GM12878 (cell line): ENCODE measurements at regions not wholly inside any gene's neighbourhood (a gene's known extent, or its start where the extent isn't known, plus 50 kb on each side); places are given as distances from the start of the nearest gene placed in this dataset.

Experiments used
- CREB1 ChIP-seq: IDR thresholded peaks from 2 replicates; pipeline ENCODE4 v1.6.1; 2012; ENCODE audit warnings: low read depth, mild to moderate bottlenecking, inconsistent platforms
- CREM ChIP-seq: IDR thresholded peaks from 2 replicates; pipeline ENCODE4 v1.6.1; 2014; ENCODE audit warnings: antibody characterized with exemption, low read depth
- EP300 ChIP-seq, 2 experiments: fragments of 150-350 bp in 1 of 2; IDR thresholded peaks; 2 replicates each; pipeline ENCODE4 v1.6.1; 2011 to 2012; ENCODE audit warnings: low read depth in 2 of 2, low read length in 2 of 2, borderline replicate concordance in 1 of 2, improper control_type of control experiment in 1 of 2, inconsistent platforms in 1 of 2; ENCODE audit not compliant: control insufficient read depth in 1 of 2
- HDAC6 ChIP-seq: fragments of 200-600 bp; sonication (generic); IDR thresholded peaks from one replicate; pipeline ENCODE4 v1.8.0; 2017; ENCODE audit warnings: antibody characterized with exemption; ENCODE audit not compliant: unreplicated experiment
- PML ChIP-seq: IDR thresholded peaks from 2 replicates; pipeline ENCODE4 v1.6.1; 2012; ENCODE audit warnings: low read length, inconsistent platforms
- TF ChIP-seq, protein P1 (sequence below): fragments of 450-650 bp; IDR thresholded peaks from 2 replicates; pipeline ENCODE4 v1.6.1; 2014; ENCODE audit warnings: mild to moderate bottlenecking
- TF ChIP-seq, protein P2 (sequence below): fragments of 450-650 bp; IDR thresholded peaks from 2 replicates; pipeline ENCODE4 v1.6.1; 2016; ENCODE audit warnings: mild to moderate bottlenecking
- TF ChIP-seq, protein P3 (sequence below): fragments of 450-650 bp; formaldehyde crosslinking; IDR thresholded peaks from 2 replicates; pipeline ENCODE4 v1.4.0; 2020; ENCODE audit warnings: mild to moderate bottlenecking, moderate library complexity
- TF ChIP-seq, protein P4 (sequence below): IDR thresholded peaks from 2 replicates; pipeline ENCODE4 v1.6.1; 2012; ENCODE audit warnings: low read length, inconsistent platforms
- TF ChIP-seq, protein P5 (sequence below): fragments of 450-650 bp; formaldehyde crosslinking; IDR thresholded peaks from 2 replicates; pipeline ENCODE4 v1.4.0; 2022; ENCODE audit warnings: mild to moderate bottlenecking, moderate library complexity
- TF ChIP-seq, protein P6 (sequence below): fragments of 450-650 bp; IDR thresholded peaks from 2 replicates; pipeline ENCODE4 v1.6.1; 2018; ENCODE audit warnings: borderline replicate concordance, mild to moderate bottlenecking; ENCODE audit not compliant: partially characterized antibody

DNA sequence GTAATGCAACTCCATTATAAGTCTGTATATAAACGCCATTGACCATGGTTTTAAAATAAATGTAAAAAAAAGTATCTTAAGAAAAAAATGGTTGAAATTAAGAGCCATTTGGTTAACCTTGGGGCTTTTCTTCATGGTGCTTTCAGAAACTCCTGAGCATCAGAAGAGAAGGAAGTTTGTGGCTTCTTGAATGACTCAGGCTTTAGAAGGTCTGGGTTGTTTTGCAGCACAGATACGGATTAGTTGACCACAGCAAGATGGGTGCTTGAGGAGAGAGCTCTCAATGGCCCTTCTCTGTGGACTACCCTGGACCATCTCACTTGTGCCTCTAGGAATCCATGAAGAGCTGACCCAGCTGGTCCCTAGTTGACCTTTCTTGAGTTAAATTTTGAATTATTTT lies 189.5 kb downstream of the TMEM38B start (continued):
- TF ChIP-seq PML (no peak), EP300 (IDR thresholded peaks at IDR 0.05; ENCODE audit: borderline replicate concordance in 1 of 2, control insufficient read depth in 1 of 2, low read depth in 2 of 2, low read length in 2 of 2) (peak in 1 of 2 experiments; percentile 34; a peak in 1 of 4 replicates), CREB1 (no peak), HDAC6 (no peak), CREM (no peak)
- TF ChIP-seq, protein P1, sequence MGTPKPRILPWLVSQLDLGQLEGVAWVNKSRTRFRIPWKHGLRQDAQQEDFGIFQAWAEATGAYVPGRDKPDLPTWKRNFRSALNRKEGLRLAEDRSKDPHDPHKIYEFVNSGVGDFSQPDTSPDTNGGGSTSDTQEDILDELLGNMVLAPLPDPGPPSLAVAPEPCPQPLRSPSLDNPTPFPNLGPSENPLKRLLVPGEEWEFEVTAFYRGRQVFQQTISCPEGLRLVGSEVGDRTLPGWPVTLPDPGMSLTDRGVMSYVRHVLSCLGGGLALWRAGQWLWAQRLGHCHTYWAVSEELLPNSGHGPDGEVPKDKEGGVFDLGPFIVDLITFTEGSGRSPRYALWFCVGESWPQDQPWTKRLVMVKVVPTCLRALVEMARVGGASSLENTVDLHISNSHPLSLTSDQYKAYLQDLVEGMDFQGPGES, result no peak
- TF ChIP-seq, protein P2, sequence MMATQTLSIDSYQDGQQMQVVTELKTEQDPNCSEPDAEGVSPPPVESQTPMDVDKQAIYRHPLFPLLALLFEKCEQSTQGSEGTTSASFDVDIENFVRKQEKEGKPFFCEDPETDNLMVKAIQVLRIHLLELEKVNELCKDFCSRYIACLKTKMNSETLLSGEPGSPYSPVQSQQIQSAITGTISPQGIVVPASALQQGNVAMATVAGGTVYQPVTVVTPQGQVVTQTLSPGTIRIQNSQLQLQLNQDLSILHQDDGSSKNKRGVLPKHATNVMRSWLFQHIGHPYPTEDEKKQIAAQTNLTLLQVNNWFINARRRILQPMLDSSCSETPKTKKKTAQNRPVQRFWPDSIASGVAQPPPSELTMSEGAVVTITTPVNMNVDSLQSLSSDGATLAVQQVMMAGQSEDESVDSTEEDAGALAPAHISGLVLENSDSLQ, result no peak
- TF ChIP-seq, protein P3, sequence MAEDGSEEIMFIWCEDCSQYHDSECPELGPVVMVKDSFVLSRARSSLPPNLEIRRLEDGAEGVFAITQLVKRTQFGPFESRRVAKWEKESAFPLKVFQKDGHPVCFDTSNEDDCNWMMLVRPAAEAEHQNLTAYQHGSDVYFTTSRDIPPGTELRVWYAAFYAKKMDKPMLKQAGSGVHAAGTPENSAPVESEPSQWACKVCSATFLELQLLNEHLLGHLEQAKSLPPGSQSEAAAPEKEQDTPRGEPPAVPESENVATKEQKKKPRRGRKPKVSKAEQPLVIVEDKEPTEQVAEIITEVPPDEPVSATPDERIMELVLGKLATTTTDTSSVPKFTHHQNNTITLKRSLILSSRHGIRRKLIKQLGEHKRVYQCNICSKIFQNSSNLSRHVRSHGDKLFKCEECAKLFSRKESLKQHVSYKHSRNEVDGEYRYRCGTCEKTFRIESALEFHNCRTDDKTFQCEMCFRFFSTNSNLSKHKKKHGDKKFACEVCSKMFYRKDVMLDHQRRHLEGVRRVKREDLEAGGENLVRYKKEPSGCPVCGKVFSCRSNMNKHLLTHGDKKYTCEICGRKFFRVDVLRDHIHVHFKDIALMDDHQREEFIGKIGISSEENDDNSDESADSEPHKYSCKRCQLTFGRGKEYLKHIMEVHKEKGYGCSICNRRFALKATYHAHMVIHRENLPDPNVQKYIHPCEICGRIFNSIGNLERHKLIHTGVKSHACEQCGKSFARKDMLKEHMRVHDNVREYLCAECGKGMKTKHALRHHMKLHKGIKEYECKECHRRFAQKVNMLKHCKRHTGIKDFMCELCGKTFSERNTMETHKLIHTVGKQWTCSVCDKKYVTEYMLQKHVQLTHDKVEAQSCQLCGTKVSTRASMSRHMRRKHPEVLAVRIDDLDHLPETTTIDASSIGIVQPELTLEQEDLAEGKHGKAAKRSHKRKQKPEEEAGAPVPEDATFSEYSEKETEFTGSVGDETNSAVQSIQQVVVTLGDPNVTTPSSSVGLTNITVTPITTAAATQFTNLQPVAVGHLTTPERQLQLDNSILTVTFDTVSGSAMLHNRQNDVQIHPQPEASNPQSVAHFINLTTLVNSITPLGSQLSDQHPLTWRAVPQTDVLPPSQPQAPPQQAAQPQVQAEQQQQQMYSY (CRISPR knock-in tag), result no peak
- TF ChIP-seq, protein P4, sequence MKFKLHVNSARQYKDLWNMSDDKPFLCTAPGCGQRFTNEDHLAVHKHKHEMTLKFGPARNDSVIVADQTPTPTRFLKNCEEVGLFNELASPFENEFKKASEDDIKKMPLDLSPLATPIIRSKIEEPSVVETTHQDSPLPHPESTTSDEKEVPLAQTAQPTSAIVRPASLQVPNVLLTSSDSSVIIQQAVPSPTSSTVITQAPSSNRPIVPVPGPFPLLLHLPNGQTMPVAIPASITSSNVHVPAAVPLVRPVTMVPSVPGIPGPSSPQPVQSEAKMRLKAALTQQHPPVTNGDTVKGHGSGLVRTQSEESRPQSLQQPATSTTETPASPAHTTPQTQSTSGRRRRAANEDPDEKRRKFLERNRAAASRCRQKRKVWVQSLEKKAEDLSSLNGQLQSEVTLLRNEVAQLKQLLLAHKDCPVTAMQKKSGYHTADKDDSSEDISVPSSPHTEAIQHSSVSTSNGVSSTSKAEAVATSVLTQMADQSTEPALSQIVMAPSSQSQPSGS, result peak; percentile 65
- TF ChIP-seq, protein P5, sequence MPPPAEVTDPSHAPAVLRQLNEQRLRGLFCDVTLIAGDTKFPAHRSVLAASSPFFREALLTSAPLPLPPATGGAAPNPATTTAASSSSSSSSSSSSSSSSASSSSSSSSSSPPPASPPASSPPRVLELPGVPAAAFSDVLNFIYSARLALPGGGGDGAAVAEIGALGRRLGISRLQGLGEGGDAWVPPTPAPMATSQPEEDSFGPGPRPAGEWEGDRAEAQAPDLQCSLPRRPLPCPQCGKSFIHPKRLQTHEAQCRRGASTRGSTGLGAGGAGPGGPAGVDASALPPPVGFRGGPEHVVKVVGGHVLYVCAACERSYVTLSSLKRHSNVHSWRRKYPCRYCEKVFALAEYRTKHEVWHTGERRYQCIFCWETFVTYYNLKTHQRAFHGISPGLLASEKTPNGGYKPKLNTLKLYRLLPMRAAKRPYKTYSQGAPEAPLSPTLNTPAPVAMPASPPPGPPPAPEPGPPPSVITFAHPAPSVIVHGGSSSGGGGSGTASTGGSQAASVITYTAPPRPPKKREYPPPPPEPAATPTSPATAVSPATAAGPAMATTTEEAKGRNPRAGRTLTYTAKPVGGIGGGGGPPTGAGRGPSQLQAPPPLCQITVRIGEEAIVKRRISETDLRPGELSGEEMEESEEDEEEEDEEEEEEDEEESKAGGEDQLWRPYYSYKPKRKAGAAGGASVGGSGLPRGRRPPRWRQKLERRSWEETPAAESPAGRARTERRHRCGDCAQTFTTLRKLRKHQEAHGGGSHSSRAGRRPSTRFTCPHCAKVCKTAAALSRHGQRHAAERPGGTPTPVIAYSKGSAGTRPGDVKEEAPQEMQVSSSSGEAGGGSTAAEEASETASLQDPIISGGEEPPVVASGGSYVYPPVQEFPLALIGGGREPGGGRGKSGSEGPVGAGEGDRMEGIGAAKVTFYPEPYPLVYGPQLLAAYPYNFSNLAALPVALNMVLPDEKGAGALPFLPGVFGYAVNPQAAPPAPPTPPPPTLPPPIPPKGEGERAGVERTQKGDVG (CRISPR knock-in tag), result no peak
- TF ChIP-seq, protein P6, sequence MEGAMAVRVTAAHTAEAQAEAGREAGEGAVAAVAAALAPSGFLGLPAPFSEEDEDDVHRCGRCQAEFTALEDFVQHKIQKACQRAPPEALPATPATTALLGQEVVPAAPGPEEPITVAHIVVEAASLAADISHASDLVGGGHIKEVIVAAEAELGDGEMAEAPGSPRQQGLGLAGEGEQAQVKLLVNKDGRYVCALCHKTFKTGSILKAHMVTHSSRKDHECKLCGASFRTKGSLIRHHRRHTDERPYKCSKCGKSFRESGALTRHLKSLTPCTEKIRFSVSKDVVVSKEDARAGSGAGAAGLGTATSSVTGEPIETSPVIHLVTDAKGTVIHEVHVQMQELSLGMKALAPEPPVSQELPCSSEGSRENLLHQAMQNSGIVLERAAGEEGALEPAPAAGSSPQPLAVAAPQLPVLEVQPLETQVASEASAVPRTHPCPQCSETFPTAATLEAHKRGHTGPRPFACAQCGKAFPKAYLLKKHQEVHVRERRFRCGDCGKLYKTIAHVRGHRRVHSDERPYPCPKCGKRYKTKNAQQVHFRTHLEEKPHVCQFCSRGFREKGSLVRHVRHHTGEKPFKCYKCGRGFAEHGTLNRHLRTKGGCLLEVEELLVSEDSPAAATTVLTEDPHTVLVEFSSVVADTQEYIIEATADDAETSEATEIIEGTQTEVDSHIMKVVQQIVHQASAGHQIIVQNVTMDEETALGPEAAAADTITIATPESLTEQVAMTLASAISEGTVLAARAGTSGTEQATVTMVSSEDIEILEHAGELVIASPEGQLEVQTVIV, result no peak
